ENCODE measurements at regions not wholly inside any gene's neighbourhood (a gene's known extent, or its start where the extent isn't known, plus 50 kb on each side); places are given as distances from the start of the nearest gene placed in this dataset.

- TF ChIP-seq CTCF (IDR thresholded peaks at IDR 0.05) = no peak
- no peak for TF ChIP-seq POLR2A (IDR thresholded peaks at IDR 0.05)
Measured at GRCh38 chr13:109606520-109606919, 179.9 kb downstream of the IRS2 start.
